HG03159 (cell line): ENCODE measurements at regions not wholly inside any gene's neighbourhood (a gene's known extent, or its start where the extent isn't known, plus 50 kb on each side); places are given as distances from the start of the nearest gene placed in this dataset.
A peak's percentile ranks its signal among the peaks of the same experiment; 100 is the strongest.
"Not testable (repeated sequence)": the region's sequence is repeated elsewhere in the genome, so short reads cannot be mapped to it uniquely, and the experiment has no call there.

Experiments used
- ATAC-seq: cut with Tn5 transposase; IDR thresholded peaks from one replicate; pipeline ENCODE4 v1.9.1; 2021; ENCODE audit warnings: mild to moderate bottlenecking, moderate library complexity; ENCODE audit not compliant: unreplicated experiment

DNA sequence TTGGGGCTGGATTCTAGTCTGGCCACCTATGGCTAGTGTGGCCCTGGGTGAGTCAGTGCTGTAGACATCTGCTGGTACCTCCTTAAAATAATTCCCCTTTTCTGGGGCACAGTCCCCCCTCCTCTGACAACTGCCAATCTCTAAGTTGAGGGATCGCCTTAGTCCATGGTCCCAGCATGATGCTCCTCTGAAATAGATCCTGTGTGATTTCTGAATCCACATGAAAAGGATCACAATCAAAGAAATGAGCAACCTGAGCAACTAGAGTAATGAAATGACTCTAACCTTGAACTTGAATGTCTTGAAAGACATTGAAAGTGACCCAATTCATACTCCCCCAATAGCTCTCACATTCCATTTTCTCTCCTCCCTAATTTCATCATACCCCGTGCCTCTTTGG is 332.5 kb downstream of the VRK1 start:
- ATAC-seq, result no peak

DNA sequence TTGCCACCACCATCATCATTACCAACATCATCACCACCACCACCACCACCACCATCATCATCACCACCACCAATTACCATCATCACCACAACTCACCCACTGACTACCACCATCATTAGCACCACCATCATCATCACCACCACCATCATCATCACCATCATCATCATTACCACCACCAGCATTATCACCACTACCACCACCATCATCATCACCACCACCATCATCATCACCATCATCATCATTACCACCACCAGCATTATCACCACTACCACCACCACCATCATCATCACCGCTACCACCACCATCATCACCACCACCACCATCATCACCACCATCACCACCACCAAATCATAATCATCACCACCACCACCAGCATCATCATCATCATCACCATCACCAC is 338.7 kb downstream of the VRK1 start:
- ATAC-seq, result not testable (repeated sequence)

DNA sequence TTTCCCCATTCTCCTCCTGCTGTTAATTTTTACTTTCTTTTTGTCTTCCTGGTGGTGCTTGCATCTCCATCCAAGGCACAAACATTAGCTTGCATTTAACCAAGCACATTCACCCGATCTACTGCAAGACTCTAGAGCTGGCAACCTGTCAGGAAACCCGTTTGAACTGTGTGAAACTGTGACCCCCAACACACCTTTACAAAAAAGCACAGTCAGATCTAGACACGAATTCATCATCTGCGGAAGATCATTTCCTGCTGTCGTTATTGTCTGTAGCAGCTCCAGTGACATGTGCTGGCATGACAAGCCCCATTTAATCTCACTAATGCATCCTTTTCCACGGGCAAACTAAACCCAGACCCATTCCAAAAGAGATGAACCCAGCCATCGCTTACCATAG is 340.5 kb downstream of the VRK1 start:
- ATAC-seq, result no peak

DNA sequence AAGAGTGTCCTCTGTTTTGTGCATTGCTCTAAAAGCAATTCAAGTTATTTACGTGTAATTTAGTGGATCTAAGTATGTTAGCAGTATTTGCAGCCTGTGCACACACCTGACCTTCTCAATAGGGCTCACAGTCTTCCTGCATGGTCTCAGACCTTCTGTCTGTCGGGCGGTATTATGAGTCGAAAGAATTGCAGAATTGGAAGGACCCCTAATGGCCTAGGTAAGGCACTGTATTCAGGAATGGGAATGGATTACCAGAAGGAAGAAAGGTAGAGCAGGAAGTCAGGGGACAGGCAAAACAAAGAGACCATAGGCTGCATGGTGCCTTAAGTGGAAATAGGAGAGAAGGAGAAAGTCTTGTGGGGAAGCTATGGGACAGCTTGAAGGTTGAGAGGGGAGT is 341.6 kb downstream of the VRK1 start:
- ATAC-seq, result no peak

DNA sequence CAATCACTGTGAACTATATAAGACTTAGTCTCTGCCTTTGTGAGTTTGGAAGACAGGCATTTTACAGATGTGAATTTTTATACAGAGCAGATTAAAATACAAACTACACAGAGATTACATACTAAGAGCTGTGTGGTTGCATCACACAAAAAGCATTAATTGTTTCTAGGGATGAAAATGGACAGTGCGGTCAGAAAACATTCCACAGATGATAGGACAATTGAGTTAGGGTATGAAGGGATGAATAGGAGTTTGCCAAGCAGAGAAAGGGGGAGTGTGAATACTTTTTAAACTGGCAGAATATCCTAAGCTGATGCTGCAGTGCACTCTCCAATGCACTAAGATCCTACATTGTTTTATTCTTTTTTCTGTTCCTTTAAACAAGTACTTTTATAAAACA is 345.8 kb downstream of the VRK1 start:
- no peak for ATAC-seq

DNA sequence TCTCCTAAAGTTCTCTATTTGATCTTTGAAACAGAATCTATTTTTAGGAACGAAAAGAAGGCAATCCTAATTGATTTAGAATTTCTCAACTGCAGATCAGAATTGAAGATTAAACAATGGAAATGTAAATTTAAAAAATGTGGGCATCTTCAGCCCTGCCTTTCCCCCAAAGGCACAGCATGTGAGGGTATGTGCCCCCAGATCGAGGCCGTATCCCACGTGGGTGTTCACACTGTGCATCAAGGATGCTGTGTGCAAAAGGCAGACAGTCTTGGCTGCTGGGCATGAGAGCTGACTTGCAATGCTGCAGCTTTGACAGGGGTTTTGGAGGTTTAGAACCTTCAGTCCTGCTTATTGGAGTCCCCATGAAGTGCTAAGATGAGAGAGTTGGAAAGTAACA is 346.3 kb downstream of the VRK1 start:
- ATAC-seq, result no peak

DNA sequence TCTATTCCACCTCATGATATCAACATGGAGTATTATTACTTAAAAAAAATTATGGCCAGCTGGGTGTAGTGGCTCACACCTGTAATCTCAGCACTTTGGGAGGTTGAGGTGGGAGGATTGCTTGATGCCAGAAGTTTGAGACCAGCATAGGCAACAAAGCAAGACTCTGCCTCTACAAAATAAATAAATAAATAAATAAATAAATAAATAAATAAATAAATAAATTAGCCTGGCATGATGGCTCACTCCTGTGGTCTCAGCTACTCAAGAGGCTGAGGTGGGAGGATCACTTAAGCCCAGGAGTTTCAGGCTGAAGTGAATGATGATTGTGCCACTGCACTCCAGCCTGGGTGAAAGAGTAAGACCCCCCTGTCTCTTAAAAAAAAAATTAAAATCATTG is 350.8 kb downstream of the VRK1 start:
- ATAC-seq, result not testable (repeated sequence)

DNA sequence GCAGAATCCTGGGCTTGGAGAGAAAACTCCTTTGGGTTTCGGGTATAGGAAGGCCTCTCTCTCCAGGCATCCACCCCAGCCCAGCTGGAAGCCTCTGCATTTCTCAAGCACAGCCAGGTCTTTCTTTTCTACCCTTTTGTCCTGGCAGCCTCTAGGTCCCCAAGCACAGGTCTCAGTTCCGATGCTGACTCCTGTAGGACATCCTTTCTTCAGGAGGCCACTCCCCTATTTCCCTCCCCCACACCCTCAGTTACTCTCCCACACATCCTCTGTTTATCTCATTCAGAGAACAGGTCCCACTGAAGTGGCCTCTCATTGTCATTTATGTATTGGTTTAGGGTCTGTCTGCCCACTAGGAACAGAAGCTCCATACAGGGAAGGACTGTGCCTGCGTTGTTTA is 352.6 kb downstream of the VRK1 start:
- ATAC-seq, result no peak

DNA sequence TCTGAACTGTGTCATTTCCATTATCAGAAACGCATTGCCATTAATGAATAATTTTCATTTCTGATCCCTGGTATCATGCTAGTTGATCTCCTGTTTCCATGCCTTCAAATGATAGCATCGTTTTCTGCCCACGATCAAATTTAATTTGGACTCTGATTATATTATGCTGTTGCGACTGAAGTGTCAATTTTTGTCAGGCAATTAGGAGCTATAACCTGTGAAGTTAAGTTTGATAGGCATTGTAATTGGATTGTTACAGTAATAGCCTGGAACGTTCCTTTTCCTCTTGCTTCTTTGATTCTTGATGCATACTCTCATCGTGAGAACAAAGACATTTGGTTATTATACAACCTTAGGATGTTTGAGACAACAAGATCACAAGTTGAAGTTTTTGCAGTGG is 356.3 kb downstream of the VRK1 start:
- ATAC-seq, result no peak

DNA sequence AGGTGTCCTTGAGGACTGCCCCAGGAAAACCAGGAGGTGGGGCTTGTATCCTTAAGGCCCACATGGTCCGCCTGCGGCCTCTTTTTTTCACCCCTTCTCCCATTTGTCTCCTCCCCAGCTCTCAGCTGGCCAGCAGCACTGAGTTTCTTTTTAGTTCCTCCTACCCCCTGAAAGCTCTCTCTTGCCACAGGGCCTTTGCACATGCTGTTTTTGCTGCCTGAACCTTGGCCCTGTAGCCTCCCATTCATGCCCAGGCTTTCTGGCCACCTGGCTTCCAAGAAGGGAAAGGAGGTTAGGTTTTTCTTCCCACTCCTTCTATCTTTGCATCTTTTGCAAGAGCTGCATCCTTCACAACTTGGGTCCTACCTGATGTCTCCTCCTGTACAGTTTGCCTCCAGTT is 358.1 kb downstream of the VRK1 start:
- ATAC-seq, result no peak

DNA sequence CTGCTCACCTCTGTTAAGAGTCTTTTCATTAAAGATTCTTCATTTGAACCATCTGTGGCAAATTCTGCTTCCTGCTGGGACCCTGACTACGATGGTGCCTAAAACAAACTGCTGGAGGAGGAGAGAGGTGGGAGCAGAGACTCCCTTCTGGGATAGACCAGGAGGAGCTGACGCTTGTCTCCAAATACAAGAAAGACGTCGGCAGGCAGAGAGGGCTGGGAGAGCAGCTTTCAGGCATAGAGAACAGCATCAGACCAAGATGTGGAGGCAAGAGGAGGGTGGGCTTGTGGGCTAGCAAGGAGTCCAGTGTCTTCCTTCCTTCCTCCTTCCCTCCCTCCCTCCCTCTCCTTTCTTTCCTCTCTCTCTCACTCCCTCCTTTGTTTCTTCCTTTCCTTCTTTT is 358.6 kb downstream of the VRK1 start:
- ATAC-seq, result no peak

DNA sequence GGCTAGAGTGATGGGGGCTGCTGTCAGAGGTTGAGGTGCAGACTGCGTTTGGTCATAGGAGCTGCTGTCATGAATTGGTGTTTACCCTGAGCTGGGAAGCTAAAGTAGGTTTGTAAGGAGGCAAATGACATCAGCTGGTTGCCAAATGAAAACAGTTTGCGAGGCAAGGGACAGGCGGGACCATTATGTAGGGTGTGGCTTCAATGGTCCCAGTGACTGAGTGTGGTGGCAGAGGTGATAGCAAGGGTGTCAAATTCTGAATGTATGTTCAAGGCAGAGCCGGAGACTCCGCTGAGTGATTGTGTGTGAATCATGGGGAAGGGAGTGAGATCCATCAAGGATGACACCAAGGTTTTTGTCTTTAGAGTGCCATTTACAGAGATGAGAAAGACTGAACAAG is 359.5 kb downstream of the VRK1 start:
- no peak for ATAC-seq

DNA sequence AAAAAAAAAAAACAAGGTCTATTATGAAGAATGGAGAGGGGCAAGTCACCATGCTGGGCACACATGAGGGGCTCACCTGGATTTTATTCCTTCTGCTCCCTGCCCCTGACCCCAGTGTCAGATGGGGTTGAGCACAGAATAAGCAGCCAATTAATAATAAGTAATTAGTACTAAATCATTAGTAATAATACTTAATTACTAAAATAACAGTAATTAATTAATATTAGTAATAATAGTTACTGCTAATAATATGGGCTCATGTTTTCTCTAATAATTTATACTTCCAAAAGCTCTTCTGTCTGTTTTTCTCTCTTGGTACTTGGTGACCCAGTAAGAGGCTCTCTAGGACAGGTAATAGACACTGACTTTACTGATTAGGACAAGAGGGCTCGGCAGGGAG is 360.9 kb downstream of the VRK1 start:
- ATAC-seq, result no peak

DNA sequence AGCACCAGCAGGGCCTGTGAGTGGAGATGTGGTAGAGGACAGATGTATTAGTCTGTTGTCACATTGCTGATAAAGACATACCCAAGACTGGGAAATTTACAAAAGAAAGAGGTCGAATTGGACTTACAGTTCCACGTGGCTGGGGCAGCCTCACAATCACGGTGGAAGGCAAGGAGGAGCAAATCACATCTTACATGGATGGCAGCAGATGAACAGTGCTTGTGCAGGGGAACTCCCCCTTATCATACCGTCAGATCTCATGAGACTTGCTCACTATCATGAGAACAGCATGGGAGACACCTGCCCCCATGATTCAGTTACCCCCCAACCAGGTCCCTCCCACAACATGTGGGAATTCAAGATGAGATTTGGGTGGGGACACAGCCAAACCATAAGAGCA is 361.9 kb downstream of the VRK1 start:
- ATAC-seq, result no peak

DNA sequence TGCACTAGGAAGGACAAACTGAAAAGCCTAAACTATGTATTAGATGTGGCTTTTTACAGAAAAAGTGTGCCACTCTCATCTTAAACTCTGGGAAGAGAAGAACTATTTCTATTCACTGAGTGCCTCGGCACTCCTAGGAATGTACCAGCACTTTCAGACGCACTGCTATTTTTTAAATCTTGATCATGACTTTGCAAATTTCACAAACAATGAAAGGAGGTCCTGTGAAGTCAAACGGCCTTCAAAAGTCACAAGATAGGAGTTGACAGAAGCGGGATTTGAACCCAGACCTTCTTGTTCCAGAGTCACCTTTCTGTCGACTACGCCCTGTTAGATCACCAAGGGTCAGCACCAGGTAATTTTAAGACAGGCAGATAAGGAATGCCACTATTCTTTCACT is 365.4 kb downstream of the VRK1 start:
- no peak for ATAC-seq

DNA sequence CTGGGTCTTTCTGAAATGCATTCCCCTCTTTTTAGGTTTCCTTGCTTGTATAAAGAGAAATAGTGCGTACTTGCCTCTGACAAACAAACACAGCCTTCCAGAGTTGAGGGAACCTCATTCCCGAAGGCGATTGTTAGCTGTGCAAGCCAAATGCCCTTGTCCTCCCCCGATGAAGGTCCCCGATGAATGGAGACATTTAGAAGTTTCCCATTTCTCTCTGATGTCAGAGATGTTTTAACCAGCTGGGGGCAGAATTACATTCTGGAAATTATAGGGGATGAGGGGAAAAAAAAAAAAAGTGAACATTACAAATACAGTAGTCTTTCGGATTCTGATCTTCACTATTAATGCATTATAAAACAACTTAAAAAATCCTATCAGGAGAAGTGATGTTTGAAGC is 366.8 kb downstream of the VRK1 start:
- no peak for ATAC-seq

DNA sequence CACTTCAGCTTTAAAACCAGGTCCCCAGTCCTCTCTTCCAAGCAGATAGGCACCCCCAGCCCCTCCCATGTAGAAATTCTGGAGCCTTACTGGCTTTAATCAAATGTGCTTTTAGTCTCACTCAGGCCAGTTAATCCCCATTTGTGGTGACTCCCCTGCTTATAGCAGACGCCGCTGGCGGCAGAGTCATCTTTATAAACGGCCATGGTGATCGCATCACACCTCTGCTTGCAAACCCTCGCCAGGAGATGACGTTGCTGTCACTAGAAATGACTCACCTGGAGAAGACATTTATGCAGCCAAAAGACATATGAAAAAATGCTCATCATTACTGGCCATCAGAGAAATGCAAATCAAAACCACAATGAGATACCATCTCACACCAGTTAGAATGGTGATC is 369.3 kb downstream of the VRK1 start:
- ATAC-seq, result no peak

DNA sequence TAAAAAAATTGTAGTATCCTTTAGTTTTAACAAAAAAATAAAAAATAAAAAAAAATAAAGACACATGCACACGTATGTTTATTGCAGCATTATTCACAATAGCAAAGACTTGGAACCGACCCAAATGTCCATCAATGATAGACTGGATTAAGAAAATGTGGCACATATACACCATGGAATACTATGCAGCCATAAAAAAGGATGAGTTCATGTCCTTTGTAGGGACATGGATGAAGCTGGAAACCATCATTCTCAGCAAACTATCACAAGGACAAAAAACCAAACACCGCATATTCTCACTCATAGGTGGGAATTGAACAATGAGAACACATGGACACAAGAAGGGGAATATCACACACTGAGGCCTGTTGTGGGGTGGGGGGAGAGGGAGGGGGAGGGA is 370.4 kb downstream of the VRK1 start:
- not testable (repeated sequence) for ATAC-seq

DNA sequence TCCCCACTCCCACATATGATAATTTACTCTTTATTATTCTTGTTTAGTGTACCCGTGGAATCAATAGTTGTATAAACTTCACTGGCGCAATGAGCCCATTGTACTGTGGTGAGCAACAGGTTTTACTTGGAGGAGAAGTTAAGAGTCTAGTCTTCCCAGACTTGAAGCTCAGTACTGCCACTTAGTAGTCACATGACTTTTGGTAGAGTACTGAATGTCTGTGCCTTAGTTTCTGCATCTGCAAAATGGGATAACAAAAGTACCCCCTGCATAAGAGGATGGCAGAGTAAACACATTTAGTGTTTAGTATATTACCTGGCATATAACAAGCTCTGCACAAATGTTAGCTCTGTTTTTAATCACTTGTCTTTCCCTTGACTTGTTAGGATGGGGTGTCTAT is 375.5 kb downstream of the VRK1 start:
- ATAC-seq, result no peak

DNA sequence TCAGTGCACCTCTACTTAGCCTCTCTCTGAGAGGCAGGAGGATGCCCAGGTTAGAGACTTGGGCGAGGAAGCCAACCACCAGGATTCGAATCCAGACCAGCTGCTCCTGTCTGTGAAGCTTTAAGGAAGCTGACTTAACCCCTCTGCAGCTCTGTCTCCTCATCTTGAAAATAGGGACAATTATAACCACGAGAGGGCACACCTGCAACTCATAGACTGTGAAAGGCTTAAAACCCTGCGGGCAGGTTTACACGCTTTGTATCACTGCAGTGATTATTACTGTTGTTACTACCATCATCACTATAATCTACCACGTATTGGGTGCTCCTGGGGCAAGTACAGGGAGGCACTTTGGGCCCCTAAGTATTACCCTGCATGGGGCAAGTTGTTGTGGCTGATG is 379.8 kb downstream of the VRK1 start:
- ATAC-seq, result no peak

DNA sequence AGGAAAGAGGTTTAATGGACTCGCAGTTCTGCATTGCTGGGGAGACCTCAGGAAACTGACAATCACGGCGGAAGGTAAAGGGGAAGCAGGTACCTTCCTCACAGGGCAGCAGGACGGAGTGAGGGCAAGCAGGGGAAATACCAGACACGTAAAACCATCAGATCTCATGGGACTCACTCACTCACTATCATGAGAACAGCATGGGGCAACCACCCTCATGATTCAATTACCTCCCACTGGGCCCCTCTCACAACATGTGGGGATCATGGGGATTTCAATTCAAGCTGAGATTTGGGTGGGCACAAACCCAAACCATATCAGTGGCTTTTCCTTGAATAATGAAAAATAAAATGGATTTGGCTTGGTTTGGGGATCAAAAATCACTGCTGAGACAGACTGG is 380.5 kb downstream of the VRK1 start:
- ATAC-seq, result peak; percentile 49

DNA sequence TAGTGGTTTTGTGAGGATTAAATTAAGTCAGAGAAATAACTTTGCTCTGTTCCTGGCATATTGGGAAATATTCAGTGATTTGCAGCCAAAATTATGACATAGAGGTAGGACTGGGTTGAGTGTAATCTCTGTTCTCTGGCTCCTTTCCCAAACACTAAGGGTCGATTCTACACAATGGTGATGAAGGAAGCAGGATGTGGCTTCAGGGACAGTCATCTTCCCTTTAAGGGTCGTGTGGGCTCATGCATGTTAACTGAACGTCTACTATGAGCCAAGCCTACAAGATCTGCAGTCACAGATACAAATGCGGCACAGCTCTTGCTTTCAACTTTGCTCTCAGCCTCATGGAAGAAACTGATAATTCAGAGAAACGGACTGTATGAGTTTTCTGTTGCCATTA is 381.6 kb downstream of the VRK1 start:
- no peak for ATAC-seq

DNA sequence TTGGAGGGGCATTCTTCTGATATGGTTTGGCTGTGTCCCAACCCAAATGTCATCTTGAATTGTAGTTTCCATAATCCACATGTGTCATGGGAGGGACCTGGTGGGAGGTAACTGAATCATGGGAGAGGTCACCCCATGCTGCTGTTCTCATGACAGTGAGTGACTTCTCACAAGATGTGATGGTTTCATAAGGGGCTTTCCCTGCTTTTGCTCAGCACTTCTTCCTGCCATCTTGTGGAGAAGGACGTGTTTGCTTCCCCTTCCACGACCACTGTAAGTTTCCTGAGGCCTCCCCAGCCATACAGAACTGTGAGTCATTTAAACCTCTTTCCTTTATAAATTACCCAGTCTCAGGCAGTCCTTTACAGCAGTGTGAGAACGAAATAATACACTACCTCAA is 382.4 kb downstream of the VRK1 start:
- ATAC-seq, result no peak
